Endodermal cell (in vitro differentiated cells): ENCODE measurements at regions not wholly inside any gene's neighbourhood (a gene's known extent, or its start where the extent isn't known, plus 50 kb on each side); places are given as distances from the start of the nearest gene placed in this dataset.

Experiments used
- DNase-seq: peaks from one replicate; pipeline ENCODE4 v3.0.0-alpha.2; 2017
- H3K27ac ChIP-seq: 2 replicates; pipeline ENCODE4 v1.5.1; 2013; ENCODE audit warnings: mild to moderate bottlenecking, low read depth, low read length, moderate library complexity
- H3K27me3 ChIP-seq: 2 replicates; pipeline ENCODE4 v1.6.1; 2013; ENCODE audit warnings: mild to moderate bottlenecking, low read length, moderate library complexity; ENCODE audit not compliant: insufficient read depth, control insufficient read depth, poor library complexity, severe bottlenecking
- H3K36me3 ChIP-seq: 2 replicates; pipeline ENCODE4 v1.7.0; 2013; ENCODE audit warnings: mild to moderate bottlenecking, low read length, moderate library complexity; ENCODE audit not compliant: control insufficient read depth, insufficient read depth
- H3K4me1 ChIP-seq: one replicate; pipeline ENCODE4 v1.7.0; 2013; ENCODE audit warnings: low read length; ENCODE audit not compliant: control insufficient read depth, insufficient read depth
- H3K4me3 ChIP-seq: 2 replicates; pipeline ENCODE4 v1.5.1; 2013; ENCODE audit warnings: mild to moderate bottlenecking, low read length, moderate library complexity
- H3K9ac ChIP-seq: 2 replicates; pipeline ENCODE4 v1.6.1; 2013; ENCODE audit warnings: mild to moderate bottlenecking, low read length, moderate library complexity; ENCODE audit not compliant: poor library complexity, severe bottlenecking; ENCODE audit errors: extremely low read depth
- H3K9me3 ChIP-seq: 2 replicates; pipeline ENCODE4 v1.6.1; 2013; ENCODE audit warnings: mild to moderate bottlenecking, low read length, moderate library complexity; ENCODE audit not compliant: control insufficient read depth
- H3K27ac Mint-ChIP-seq: 2 replicates; pipeline ENCODE4 v1.8.0; 2020; ENCODE audit warnings: mixed read lengths
- H3K27me3 Mint-ChIP-seq: 2 replicates; pipeline ENCODE4 v1.8.0; 2021; ENCODE audit warnings: mild to moderate bottlenecking, mixed read lengths; ENCODE audit not compliant: insufficient read depth
- H3K36me3 Mint-ChIP-seq: 2 replicates; pipeline ENCODE4 v1.8.0; 2020; ENCODE audit warnings: low read depth, mixed read lengths
- H3K4me1 Mint-ChIP-seq: 2 replicates; pipeline ENCODE4 v1.8.0; 2020; ENCODE audit warnings: mixed read lengths
- H3K4me3 Mint-ChIP-seq: 2 replicates; pipeline ENCODE4 v1.8.0; 2020; ENCODE audit warnings: mild to moderate bottlenecking, moderate library complexity, mixed read lengths
- H3K9me3 Mint-ChIP-seq: 2 replicates; pipeline ENCODE4 v1.8.0; 2020; ENCODE audit warnings: mild to moderate bottlenecking, mixed read lengths
- CTCF ChIP-seq: fragments of 200-600 bp; sonication (generic); conservative IDR thresholded peaks from 2 replicates; pipeline ENCODE4 v1.5.0; 2021; ENCODE audit warnings: antibody characterized with exemption, mild to moderate bottlenecking
- WGBS, 2 experiments: methylation state at CpG; one replicate each; pipeline versions ENCODE4 v1.1.5 to v1.1.7; 2013; ENCODE audit warnings: missing lambda C conversion rate in 2 of 2, mixed read lengths in 1 of 2; ENCODE audit not compliant: insufficient coverage in 1 of 2, insufficient read length in 1 of 2; 5-methylcytosine and 5-hydroxymethylcytosine counted together

- no peak overlapping the region for H3K4me3 Mint-ChIP-seq
- H3K9me3 Mint-ChIP-seq, result no peaks in the 10 kb centered on the region
- no peak for TF ChIP-seq CTCF
- H3K36me3 Mint-ChIP-seq, result peaks cover 22% of the 10 kb centered on the region
- no peak overlapping the region for H3K27ac Mint-ChIP-seq
- H3K9me3 ChIP-seq, result no peaks in the 10 kb centered on the region
- DNase-seq, result no peak
- H3K4me1 ChIP-seq, result no peaks in the 10 kb centered on the region
- no peaks in the 10 kb centered on the region for H3K27me3 Mint-ChIP-seq
- H3K36me3 ChIP-seq, result peaks cover 41% of the 10 kb centered on the region
- no peak overlapping the region for H3K9ac ChIP-seq
- no CpG with 5 or more reads among the region's 1 CpG for WGBS, 2 experiments
- H3K4me1 Mint-ChIP-seq, result no peaks in the 10 kb centered on the region
- no peak overlapping the region for H3K27ac ChIP-seq
- no peak overlapping the region for H3K4me3 ChIP-seq
- no peaks in the 10 kb centered on the region for H3K27me3 ChIP-seq
These were observed 51.3 kb downstream of the BLTP1 start for GRCh38 chr4:122203407-122203806.

- no peaks in the 10 kb centered on the region for H3K9me3 ChIP-seq
- no peak for TF ChIP-seq CTCF
- 100% methylated on average over 1 of the region's 1 CpG; no CpG with 5 or more reads in 1 of the 2 experiments for WGBS, 2 experiments
- H3K4me1 ChIP-seq, result no peaks in the 10 kb centered on the region
- no peak overlapping the region for H3K9ac ChIP-seq
- no peaks in the 10 kb centered on the region for H3K27me3 Mint-ChIP-seq
- H3K4me3 ChIP-seq, result no peak overlapping the region
- H3K4me3 Mint-ChIP-seq, result no peak overlapping the region
- DNase-seq, result no peak
- H3K4me1 Mint-ChIP-seq, result no peaks in the 10 kb centered on the region
- peaks cover 43% of the 10 kb centered on the region for H3K36me3 ChIP-seq
- no peaks in the 10 kb centered on the region for H3K9me3 Mint-ChIP-seq
- no peak overlapping the region for H3K27ac Mint-ChIP-seq
- no peaks in the 10 kb centered on the region for H3K27me3 ChIP-seq
- peaks cover 24% of the 10 kb centered on the region for H3K36me3 Mint-ChIP-seq
- H3K27ac ChIP-seq, result no peak overlapping the region
These were observed 53.6 kb downstream of the BLTP1 start for GRCh38 chr4:122205687-122206086.

- Mint-ChIP-seq H3K27me3 (no peaks in the 10 kb centered on the region), H3K9me3 (no peaks in the 10 kb centered on the region), H3K4me3 (no peak overlapping the region), H3K27ac (no peak overlapping the region), H3K4me1 (no peaks in the 10 kb centered on the region), H3K36me3 (peaks cover 36% of the 10 kb centered on the region)
- Histone ChIP-seq H3K27ac (no peak overlapping the region), H3K4me3 (no peak overlapping the region), H3K4me1 (no peaks in the 10 kb centered on the region), H3K9me3 (no peaks in the 10 kb centered on the region), H3K9ac (no peak overlapping the region), H3K27me3 (no peaks in the 10 kb centered on the region), H3K36me3 (peaks cover 27% of the 10 kb centered on the region)
- DNase-seq, result no peak
- TF ChIP-seq CTCF, result no peak
- 80 to 88% methylated on average over 2 to 3 of the region's 3 CpGs for WGBS, 2 experiments
These were observed 60.7 kb downstream of the BLTP1 start for GRCh38 chr4:122212880-122213279.
